Ovary (tissue), 3 donors: ENCODE measurements at regions not wholly inside any gene's neighbourhood (a gene's known extent, or its start where the extent isn't known, plus 50 kb on each side); places are given as distances from the start of the nearest gene placed in this dataset.

ENCODE experiments used
- EP300 ChIP-seq: sonication (generic); formaldehyde crosslinking; IDR thresholded peaks from one replicate; pipeline ENCODE4 v1.6.1; 2017; ENCODE audit warnings: antibody characterized with exemption
- POLR2A ChIP-seq: fragments of 450-650 bp; IDR thresholded peaks from one replicate; pipeline ENCODE4 v1.6.1; 2017; ENCODE audit warnings: antibody characterized with exemption, mild to moderate bottlenecking, moderate library complexity
- TF ChIP-seq, protein P1 (sequence below), 3 donors: fragments of 450-650 bp in 2 of 3; fragments of 200-600 bp in 1 of 3; IDR thresholded peaks; one replicate each; pipeline versions ENCODE4 v1.5.1 to v1.8.0; 2016 to 2022; ENCODE audit warnings: antibody characterized with exemption in 3 of 3, mild to moderate bottlenecking in 1 of 3
- donor health status: DM: no; HTN: no; CAD: no.

DNA sequence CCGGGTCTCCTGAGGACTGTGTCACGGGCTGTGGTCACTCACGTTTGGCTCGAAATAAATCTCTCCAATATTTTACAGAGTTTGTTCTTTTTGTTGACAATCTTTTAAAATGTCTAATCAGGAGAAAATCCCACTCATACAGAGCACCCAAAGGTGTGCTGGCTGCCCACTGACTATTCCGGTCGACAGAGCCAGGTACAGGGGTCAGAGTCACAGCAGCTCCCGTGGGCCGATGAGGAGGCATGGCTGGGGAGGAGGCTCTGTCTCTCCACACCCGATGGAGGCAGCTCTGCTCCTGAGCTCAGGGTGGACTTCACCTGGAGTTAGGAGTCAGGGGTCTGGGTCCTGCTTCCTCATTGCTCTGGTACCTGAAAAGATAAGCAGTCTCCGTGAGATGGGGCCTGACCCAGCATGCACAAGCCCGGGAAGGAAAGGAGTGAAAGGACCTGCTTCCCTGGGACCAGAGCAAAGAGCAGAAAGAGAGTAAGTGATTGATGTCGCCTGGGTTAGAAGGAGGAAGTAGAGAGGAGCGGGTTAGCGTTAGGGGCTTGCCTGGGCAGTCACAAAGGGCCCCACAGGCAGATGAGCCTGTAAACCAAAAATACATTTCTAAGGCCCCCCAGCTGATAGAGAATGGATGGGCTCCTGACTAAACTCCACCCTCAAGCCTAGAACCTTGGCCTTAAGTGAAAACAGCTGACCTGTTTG, 53.5 kb upstream of the UNC93A start:
- no peak for TF ChIP-seq POLR2A
- TF ChIP-seq, protein P1, sequence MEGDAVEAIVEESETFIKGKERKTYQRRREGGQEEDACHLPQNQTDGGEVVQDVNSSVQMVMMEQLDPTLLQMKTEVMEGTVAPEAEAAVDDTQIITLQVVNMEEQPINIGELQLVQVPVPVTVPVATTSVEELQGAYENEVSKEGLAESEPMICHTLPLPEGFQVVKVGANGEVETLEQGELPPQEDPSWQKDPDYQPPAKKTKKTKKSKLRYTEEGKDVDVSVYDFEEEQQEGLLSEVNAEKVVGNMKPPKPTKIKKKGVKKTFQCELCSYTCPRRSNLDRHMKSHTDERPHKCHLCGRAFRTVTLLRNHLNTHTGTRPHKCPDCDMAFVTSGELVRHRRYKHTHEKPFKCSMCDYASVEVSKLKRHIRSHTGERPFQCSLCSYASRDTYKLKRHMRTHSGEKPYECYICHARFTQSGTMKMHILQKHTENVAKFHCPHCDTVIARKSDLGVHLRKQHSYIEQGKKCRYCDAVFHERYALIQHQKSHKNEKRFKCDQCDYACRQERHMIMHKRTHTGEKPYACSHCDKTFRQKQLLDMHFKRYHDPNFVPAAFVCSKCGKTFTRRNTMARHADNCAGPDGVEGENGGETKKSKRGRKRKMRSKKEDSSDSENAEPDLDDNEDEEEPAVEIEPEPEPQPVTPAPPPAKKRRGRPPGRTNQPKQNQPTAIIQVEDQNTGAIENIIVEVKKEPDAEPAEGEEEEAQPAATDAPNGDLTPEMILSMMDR (IDR thresholded peaks at IDR 0.05), result no peak
- TF ChIP-seq EP300, result no peak
